Keratinocyte (primary cell): ENCODE measurements at regions not wholly inside any gene's neighbourhood (a gene's known extent, or its start where the extent isn't known, plus 50 kb on each side); places are given as distances from the start of the nearest gene placed in this dataset.

Experiments
- EZH2 ChIP-seq: IDR thresholded peaks from one replicate; pipeline ENCODE4 v1.6.1; 2012; ENCODE audit warnings: inconsistent platforms, mild to moderate bottlenecking, low read length, moderate library complexity
- TF ChIP-seq, protein P1 (sequence below), 3 experiments: IDR thresholded peaks in 1 of 3; conservative IDR thresholded peaks in 1 of 3; optimal IDR thresholded peaks in 1 of 3; 2 replicates in 2 of 3; 3 replicates in 1 of 3; pipeline versions ENCODE3 to v1.5.1; 2011; ENCODE audit warnings: low read length in 3 of 3, mild to moderate bottlenecking in 3 of 3, moderate library complexity in 2 of 3, control low read depth in 1 of 3, inconsistent platforms in 1 of 3; ENCODE audit not compliant: insufficient read depth in 2 of 3; ENCODE audit errors: extremely low read depth in 1 of 3

DNA sequence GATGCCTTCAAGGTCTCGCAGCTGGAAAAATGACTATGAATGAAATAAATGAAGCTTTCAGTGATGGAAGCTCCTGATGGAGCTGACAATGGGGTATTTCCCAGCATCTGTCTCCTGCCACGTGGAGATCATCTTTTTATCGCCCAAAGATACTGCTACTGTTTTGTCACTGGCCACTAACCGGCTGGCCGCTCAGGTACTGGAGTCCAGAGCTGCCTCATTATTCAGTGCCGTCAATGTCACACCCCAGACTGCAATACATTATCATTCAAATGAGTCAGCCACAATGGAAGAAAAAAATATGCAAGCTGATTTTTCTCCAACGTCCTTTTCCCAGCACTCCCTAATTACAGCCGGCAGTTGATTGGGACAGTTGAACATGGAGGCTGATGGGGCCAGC is 280.4 kb downstream of the ZSWIM6 start:
- TF ChIP-seq, protein P1, sequence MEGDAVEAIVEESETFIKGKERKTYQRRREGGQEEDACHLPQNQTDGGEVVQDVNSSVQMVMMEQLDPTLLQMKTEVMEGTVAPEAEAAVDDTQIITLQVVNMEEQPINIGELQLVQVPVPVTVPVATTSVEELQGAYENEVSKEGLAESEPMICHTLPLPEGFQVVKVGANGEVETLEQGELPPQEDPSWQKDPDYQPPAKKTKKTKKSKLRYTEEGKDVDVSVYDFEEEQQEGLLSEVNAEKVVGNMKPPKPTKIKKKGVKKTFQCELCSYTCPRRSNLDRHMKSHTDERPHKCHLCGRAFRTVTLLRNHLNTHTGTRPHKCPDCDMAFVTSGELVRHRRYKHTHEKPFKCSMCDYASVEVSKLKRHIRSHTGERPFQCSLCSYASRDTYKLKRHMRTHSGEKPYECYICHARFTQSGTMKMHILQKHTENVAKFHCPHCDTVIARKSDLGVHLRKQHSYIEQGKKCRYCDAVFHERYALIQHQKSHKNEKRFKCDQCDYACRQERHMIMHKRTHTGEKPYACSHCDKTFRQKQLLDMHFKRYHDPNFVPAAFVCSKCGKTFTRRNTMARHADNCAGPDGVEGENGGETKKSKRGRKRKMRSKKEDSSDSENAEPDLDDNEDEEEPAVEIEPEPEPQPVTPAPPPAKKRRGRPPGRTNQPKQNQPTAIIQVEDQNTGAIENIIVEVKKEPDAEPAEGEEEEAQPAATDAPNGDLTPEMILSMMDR (optimal IDR thresholded peaks at IDR 0.05 in 1 of 3, IDR thresholded peaks at IDR 0.05 in 1 of 3, conservative IDR thresholded peaks at IDR 0.05 in 1 of 3; ENCODE audit: extremely low read depth in 1 of 3, insufficient read depth in 2 of 3, low read length in 3 of 3), result no peak
- TF ChIP-seq EZH2, result no peak
